ENCODE measurements at regions not wholly inside any gene's neighbourhood (a gene's known extent, or its start where the extent isn't known, plus 50 kb on each side); places are given as distances from the start of the nearest gene placed in this dataset.
"Not testable (repeated sequence)": the region's sequence is repeated elsewhere in the genome, so short reads cannot be mapped to it uniquely, and the experiment has no call there.

DNA sequence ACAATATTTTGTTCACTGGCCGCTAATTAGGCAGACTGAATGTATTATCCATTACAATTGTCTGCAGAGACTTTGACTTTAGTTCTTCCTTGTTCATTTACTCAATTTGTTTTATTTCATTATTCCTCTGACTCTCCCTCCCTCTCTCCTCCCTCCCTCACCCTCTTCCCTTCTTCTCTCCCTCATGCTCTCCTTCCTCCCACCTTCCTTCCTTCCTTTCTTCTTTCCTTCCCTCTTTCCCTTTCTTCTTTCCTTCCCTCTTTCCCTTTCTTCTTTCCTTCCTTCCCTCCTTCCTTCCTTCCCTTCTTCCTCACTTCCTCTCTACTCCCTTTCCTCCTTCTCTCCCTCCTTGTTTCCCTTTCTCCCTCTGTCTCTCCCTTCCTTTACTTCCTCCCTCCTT is 1591.0 kb upstream of the SLC10A2 start:
- in situ Hi-C loops (cut with MboI; ENCODE audit: low sequenced_read_pairs) = no loop called here

DNA sequence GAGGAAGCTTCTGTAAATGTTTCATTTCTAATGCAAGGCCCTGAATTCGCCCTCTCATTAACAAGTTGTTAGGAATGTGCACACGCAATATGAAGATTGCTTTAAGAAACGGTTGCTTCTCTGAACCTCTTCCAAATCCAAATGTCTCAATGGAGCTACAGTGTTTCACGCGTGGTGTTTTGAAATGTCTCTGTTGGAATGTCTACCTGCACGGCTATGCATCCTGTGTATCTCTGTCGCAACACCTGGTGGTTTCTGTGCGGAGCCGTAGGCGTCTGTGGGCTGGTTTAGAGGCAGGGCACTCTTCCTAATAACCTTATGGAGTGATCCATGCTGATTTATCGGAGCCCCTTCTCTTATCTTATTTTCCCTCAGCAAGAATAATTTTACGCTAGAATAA is 1584.2 kb upstream of the SLC10A2 start:
- in situ Hi-C loops (cut with MboI; ENCODE audit: low sequenced_read_pairs) = no loop called here

DNA sequence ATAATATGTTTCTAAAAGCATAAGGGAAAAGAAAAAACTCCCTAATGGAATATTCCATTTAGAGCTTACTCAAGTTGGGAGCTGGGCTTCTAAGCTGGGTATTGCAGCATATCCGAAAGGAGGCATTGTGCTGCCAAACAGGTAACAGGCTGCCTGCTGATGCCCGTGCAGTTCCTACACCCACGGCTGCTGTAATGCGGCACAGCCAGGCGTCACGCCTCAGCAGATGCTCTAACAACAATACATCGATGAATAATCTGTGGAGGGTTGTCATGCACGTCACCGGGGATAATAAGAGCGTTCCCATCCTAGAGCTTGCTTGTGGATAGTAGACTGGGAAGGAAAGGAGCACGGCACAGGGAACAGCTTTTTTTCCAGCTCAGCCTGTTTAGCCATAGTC is 1582.1 kb upstream of the SLC10A2 start:
- in situ Hi-C loops (cut with MboI; ENCODE audit: low sequenced_read_pairs) = no loop called here

DNA sequence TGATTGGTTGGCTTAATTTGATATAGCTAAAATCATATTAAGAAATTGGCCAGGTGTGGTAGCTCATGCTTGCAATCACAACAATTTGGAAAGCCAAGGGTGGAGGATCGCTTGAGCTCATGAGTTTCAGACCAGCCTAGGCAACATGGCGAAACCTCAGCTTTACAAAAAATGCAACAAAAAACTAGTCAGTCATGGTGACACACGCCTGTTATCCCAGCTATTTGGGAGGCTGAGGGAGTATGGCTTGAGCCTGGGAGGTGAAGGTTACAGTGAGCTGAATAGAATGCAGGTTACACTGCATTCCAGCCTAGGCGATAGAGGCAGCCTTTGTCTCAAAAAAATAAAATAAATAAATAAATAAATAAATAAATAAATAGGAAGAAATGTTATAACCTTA is 1579.6 kb upstream of the SLC10A2 start:
- in situ Hi-C loops (cut with MboI; ENCODE audit: low sequenced_read_pairs) = no loop called here

DNA sequence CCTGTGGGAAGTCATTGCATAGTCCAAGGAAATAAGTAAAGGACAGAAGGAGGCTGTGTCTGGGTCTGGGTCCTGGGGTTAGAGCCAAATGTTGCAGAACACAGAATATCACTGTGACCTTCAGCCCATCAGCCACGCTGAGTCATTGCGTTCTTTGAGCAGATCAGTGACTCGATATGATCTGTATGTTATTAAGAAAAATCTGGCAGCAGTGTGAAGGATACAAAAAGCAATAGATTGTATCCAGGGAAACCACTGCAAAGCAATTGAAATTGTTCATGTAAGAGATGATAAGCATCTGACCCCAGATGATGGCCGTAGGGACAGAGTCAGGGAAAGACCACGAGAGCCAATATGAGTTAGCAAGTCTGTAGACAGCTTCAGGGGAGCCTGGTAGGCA is 1575.1 kb upstream of the SLC10A2 start:
- in situ Hi-C loops (cut with MboI; ENCODE audit: low sequenced_read_pairs) = no loop called here

DNA sequence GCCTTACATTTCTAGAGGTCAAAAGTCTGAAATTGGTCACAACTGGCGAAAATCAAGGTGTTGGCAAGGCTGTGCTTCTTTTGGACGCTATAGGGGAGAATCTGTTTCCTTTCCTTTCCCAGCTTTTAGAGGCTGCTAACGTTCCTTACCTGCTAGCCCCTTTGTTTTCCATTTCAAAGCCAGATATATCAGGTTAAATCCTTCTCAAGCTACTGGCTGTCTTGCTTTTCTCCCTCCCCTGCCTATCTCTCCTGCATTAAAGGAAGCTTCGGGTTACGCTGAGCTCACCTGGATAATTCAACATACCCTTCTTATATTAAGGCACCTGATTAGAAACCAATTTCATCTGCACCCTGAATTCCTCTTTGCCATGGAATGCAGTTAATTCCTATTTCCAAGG is 1569.7 kb upstream of the SLC10A2 start:
- in situ Hi-C loops (cut with MboI; ENCODE audit: low sequenced_read_pairs) = no loop called here

DNA sequence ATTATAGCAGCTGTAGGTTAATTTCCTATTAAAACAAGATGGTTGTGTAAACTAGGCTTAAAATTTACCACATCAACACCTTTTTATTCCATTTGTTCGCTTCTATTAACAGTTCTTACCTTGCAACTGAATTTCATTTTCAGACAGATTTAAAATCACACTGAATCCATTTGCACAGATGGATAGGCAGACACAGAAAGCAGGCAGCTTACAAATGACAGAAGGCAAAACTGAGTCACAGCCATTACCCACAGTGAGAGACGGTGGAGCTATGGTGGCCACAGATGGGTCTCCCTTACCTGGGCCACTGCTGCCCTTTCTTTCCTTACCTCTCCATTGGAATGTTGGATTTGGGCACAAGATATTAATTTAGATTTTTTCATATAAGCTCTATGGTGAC is 1567.8 kb upstream of the SLC10A2 start:
- in situ Hi-C loops (cut with MboI; ENCODE audit: low sequenced_read_pairs) = no loop called here

DNA sequence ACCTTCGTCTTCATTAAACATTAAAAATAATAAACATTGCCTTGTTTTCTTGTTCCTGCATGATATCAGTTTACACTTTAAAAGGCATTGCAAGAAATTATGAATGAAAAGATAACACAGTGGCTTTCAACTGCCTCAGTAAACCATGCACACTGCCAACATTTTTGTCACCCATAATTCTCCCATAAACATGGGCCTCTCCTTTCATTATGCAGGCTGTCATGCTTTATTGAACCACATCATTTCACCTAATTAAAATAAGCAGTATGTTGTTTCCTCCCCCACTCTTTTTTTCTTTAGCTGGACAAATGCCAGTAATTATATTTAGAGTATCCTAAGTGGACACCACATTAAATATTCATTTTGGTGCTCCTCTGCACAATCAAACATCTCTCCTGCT is 1566.5 kb upstream of the SLC10A2 start:
- in situ Hi-C loops (cut with MboI; ENCODE audit: low sequenced_read_pairs) = no loop called here

DNA sequence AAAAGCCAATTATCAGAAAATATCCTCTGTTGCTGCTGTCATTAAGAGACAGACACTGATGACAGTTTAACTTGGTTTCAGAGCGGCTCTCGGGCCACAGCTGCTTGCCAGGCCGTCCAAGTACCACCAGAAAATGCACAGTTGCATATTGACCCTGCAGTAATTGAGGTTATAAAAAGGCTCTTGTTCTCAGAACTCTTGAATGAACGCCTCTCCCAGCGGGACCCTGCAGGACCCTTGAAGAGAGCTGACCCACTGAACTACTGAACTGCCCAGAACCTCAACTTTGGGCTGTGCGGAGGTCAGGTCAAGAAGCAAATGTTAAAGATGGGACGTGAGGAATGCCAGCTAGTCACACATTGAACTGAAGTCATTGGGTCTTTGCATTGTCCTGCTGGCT is 1559.0 kb upstream of the SLC10A2 start:
- in situ Hi-C loops (cut with MboI; ENCODE audit: low sequenced_read_pairs) = no loop called here

DNA sequence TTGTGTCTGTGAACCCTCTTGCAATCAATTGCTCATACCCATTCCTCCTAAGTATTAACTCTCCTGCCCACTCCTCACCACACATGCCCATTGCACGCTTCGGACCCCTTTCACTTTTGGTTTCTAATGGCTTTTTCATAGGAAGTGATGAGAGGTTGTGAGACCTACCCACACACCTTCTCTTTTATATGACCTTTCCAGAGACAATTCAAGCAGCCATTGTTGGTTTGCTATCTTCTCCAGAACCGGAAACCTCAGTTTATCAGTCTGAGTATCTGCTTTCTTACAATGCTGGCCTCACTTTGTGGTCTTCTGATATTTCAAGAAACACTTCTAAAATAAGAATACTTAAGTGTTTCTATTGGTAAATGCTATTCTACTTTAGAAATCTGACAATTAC is 1550.8 kb upstream of the SLC10A2 start:
- in situ Hi-C loops (cut with MboI; ENCODE audit: low sequenced_read_pairs) = no loop called here

DNA sequence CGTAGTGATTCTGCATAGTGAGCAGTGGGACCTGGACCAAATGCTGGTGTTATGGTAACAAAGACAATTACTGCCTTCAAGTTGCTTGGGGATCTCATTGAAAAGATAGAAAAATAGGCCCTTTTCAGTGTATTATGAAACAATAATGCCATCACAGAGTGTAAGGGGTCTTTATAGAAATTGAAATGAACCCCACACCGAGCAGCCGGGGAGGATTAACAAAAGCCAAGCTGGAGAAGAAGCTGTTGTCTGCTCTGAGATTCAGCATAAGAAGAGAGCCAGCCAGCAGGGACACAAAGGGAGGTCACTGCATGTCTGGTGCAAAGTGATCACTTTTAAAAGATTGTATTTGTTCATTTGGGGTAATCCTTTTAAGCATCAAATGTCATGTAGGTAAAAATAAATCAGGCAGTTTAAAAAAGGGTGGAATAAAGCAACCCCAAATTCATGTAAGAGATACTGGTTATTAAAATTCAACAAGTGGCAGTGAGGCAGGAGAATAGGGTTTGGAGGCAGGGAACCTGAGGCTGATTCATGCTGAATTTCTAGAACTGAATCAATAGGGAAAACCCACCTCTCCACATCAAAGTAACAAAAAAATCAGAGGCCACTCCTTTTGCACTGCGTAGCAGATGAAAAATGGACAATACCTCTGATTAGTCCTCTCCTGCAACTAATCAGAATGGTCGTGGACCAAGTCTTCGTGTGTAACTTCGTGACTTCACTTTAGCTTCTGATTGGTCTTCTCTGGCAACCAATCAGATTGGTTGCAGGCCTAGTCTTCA is 1548.3 kb upstream of the SLC10A2 start:
- in situ Hi-C loops (cut with MboI; ENCODE audit: low sequenced_read_pairs) = no loop called here

DNA sequence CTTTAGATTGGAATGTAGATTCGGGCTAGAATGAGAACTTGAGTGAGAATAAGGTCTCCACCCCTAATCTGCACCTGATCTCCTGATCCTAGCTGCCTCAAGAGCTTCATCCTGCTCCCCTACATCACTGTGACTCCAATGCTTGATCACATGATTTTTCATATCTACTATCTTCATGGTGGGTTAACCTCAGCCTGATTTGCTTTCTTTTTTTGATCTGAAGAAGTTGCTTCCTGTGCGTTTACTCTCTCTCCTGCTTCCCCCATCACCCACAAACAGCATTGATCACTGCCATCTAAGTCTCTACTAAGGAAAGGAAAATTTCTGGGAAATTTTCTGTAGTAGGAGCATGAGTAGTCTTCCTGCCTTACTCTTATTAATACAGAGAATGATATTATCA is 1542.1 kb upstream of the SLC10A2 start:
- in situ Hi-C loops (cut with MboI; ENCODE audit: low sequenced_read_pairs) = no loop called here

DNA sequence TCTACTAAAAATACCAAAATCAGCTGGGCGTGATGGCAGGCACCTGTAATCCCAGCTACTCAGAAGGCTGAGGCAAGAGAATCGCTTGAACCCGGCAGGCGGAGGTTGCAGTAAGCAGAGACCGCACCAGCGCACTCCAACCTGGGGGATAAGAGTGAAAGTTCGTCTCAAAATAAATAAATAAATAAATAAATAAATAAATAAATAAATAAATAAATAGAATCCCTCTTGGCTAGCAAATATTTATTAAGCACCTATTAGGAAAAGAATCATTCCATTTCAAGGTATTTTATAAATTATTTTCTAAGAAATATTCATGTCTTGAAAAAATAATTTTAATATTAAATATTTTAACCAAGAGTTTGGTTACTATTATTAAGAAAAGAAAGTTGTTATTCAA is 1539.2 kb upstream of the SLC10A2 start:
- in situ Hi-C loops (cut with MboI; ENCODE audit: low sequenced_read_pairs) = not testable (repeated sequence)

DNA sequence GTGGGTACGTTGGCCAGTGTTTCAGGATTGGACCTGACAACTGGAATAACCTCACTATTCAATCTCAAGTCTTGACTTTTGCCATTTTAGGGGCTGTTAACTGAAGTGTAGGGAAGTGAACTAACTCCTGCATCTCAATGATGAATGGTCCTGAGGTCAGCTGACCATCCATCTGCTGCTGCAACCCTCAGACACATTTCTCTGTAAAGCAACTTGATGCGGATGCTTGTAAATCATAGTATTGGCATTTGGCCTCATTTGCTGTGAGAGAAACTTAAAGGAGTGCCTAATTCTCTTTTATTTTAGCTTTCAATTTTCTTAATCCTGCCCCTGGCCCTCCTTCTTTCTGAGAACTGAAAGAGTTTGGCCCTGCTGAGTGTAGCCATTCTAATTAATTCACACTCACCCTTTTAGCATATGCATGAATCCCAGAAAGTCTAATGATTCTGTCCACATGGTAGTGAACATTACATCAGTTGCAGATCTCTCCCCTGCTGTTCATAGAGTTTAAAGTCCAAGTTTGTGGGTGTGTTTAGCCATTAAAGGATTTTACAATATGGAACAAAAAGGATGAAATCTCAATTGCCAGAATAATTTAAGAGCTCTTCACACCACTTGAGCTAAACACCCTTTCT is 1531.4 kb upstream of the SLC10A2 start:
- in situ Hi-C loops (cut with MboI; ENCODE audit: low sequenced_read_pairs) = no loop called here

DNA sequence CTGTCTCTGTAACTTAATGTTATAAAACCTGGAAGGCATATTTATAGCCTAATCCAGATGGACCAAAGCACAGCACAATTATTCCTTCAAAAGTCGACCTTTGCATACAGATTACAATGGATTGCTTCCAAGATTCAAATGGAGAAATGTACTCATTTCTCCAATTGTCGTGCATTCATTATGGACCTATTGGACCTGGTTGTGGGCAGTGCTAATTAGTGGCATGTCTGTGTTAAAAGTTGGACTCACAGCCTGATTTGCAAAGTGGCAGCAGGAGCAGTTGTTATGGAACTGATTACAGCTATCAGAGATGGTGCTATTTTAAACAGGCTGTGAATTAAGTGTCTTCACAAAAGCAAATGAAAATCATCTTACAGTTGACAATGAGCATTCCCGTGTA is 1529.3 kb upstream of the SLC10A2 start:
- in situ Hi-C loops (cut with MboI; ENCODE audit: low sequenced_read_pairs) = no loop called here

DNA sequence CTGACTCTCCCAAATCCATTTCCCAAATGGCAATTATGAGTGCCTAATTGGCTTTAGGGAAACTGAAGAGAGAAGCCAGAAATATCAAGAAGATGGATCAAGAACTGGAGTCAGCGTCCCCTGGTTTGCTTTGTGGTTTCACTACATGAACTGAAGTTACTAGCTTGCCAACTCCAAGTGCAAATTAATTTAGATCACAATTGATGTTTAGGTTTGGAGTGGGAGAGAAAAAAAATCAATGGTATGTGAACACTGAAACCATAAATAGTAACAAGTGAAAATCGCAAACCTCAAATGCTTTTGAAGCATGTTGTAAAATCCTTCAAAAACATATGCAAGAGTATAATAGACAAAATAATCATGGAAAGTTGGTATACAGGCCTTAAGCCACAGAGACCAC is 1528.6 kb upstream of the SLC10A2 start:
- in situ Hi-C loops (cut with MboI; ENCODE audit: low sequenced_read_pairs) = no loop called here

DNA sequence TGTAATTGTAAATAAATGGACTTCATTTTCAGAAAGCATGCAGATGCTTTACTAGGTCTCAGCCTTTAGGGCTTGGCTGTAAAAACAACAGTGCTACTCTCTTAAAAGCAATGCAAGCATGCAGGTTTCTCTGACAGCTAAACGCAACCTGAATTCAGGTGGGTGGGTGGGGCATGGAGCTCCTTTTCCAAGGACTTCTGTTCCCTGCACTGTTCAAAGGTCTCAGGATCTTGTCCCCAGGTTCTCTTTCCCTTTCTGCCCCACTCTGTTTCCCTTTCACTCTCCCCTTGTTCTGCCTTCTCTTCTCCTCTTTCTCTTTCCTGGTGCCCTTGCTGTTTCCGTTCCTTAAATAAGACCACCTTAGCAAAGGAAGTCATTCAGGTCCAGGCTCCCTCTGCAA is 1527.5 kb upstream of the SLC10A2 start:
- in situ Hi-C loops (cut with MboI; ENCODE audit: low sequenced_read_pairs) = no loop called here

DNA sequence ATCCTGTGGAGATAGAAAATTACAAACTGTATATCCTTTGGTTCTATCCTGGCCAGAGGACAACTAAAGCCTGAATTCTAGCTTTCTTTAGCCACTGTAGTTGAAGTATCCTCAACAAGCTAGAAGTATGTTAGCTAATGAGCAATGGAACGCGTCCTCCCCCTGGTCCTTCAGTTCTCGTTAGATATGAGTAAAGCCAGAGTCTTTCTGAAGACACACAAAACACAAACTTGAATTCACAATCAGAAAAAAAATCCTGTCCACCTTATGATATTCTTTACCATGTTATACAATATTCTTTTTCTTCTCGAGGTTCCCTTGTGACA is 1527.0 kb upstream of the SLC10A2 start:
- in situ Hi-C loops (cut with MboI; ENCODE audit: low sequenced_read_pairs) = no loop called here

DNA sequence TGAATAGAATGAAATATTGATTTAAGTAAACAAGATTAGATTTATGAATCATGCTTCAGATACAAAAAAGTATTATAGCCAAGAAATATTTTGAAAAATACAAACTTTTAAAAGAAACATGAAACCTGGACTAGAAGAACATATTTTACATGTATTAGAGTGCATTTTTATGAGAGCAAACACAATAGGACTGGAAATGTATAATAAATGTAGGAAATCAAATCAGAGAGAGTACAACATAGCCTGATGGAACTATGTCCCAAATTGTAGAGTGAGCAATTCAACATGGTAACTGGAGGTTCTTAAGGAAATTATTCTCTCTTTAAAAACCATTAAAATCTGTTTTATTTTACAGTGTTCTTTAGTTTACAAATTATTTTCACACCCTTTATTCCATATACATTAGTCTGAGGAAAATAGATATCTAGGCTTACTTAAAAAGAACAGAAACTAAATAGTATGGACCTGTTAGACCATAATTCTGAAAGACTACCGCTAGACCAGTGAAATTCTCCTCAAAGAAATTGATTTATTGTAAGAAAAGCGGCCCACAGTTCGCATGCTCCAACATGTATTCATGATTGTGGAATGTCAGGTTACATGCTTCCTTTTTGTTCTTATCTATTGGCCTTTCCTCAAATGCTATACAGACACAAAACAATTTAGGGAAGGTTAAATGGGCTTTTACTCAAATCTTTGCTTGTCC is 1526.5 kb upstream of the SLC10A2 start:
- in situ Hi-C loops (cut with MboI; ENCODE audit: low sequenced_read_pairs) = no loop called here

DNA sequence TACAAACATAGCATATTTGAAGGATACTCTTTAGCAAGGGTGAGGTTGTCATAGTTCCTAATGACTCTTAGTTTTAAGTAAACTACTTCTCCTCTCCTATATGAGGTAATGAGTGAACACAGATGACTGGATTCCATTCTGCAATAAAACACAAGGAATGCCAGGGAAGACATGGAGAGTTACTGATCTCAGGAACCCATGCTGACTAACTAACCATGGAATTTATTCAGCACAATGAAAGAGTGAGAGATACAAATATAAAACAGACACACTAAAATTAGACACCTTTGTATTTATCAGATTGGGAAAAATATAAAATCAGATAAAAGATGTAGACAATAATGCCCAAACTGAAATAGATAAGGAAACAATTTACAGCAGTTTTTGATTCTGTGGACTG is 1525.9 kb upstream of the SLC10A2 start:
- in situ Hi-C loops (cut with MboI; ENCODE audit: low sequenced_read_pairs) = no loop called here

DNA sequence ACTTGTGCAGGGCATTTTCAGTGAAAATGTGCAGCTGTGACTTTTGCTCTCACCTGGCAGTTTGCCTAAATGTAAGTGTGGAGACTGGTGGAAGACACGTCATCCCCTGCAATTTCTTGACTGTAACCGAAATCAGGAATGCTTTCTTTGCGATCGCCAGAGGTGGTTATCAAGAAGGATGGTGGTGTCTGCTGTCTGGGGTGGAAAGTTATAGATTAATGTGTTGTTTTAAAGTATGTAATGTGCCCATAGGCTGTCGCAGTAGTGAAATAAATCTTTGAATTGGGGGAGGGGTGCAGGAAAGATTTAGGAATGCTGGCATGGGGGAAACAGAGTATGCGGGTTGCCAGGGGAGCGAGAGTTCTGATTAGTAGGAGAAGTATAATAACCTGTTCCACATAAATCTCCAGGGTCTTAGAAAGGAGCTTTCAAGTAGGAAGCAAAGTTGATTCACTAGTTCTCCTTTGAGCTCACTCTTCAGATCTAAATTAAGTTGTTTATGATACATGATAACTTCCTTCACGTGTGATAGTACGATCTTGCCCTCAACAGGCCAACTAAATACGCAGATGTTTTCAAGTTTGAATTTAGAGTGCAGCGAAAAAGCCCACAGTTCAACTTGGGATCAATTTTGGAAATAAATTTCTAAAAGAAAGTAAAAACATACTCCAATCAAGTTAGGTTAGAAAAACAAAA is 1520.0 kb upstream of the SLC10A2 start:
- in situ Hi-C loops (cut with MboI; ENCODE audit: low sequenced_read_pairs) = no loop called here

DNA sequence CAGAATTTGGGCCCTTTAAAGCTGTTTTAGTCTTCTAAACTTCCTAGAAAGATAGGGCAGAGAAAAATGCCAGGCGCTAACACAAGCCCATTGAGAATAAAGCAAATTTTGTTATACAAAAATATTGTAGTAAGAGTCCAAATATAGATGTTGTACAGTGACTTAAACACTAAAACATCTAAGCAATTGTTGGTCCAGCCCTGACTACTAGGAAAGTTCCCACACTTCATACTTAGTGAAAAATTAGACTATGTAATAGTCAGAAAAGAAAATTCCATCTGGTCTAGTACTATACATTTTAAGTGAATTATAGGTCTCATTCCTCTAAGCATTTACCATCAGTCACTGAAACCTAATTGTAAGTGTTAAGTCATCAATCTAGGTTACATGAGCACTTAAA is 1518.3 kb upstream of the SLC10A2 start:
- in situ Hi-C loops (cut with MboI; ENCODE audit: low sequenced_read_pairs) = no loop called here
